ENCODE measurements at regions not wholly inside any gene's neighbourhood (a gene's known extent, or its start where the extent isn't known, plus 50 kb on each side); places are given as distances from the start of the nearest gene placed in this dataset.
"Not testable (repeated sequence)": the region's sequence is repeated elsewhere in the genome, so short reads cannot be mapped to it uniquely, and the experiment has no call there.

DNA sequence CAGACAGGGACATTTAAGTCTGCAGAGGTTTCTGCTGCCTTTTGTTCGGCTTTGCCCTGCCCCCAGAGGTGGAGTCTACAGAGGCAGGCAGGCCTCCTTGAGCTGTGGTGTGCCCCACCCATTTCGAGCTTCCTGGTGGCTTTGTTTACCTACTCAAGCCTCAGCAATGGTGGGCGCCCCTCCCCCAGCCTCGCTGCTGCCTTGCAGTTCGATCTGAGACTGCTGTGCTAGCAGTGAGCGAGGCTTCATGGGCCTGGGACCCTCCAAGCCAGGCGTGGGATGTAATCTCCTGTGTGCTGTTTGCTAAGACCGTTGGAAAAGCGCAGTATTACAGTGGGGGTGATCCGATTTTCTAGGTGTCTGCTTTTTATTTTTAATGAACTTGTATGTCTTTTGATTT lies 133.6 kb upstream of the NTRK2 start:
- TF ChIP-seq, protein P1, sequence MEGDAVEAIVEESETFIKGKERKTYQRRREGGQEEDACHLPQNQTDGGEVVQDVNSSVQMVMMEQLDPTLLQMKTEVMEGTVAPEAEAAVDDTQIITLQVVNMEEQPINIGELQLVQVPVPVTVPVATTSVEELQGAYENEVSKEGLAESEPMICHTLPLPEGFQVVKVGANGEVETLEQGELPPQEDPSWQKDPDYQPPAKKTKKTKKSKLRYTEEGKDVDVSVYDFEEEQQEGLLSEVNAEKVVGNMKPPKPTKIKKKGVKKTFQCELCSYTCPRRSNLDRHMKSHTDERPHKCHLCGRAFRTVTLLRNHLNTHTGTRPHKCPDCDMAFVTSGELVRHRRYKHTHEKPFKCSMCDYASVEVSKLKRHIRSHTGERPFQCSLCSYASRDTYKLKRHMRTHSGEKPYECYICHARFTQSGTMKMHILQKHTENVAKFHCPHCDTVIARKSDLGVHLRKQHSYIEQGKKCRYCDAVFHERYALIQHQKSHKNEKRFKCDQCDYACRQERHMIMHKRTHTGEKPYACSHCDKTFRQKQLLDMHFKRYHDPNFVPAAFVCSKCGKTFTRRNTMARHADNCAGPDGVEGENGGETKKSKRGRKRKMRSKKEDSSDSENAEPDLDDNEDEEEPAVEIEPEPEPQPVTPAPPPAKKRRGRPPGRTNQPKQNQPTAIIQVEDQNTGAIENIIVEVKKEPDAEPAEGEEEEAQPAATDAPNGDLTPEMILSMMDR (IDR thresholded peaks at IDR 0.05; ENCODE audit: insufficient read depth, low read depth, low read length) = not testable (repeated sequence)
- not testable (repeated sequence) for TF ChIP-seq EZH2 (IDR thresholded peaks at IDR 0.05; ENCODE audit: insufficient read depth, low read length)
